Osteocyte (in vitro differentiated cells): ENCODE measurements at regions not wholly inside any gene's neighbourhood (a gene's known extent, or its start where the extent isn't known, plus 50 kb on each side); places are given as distances from the start of the nearest gene placed in this dataset.

Experiments
- DNase-seq: peaks from one replicate; pipeline ENCODE4 v3.0.0; 2021; ENCODE audit warnings: mixed read lengths; ENCODE audit not compliant: unreplicated experiment; ENCODE audit errors: extremely low spot score
- H3K27ac Mint-ChIP-seq: one replicate; pipeline ENCODE4 v1.8.0; 2021; ENCODE audit warnings: mild to moderate bottlenecking, mixed read lengths; ENCODE audit not compliant: unreplicated experiment
- H3K27me3 Mint-ChIP-seq: one replicate; pipeline ENCODE4 v1.8.0; 2021; ENCODE audit warnings: mixed read lengths; ENCODE audit not compliant: unreplicated experiment
- H3K36me3 Mint-ChIP-seq: one replicate; pipeline ENCODE4 v1.8.0; 2021; ENCODE audit warnings: mixed read lengths; ENCODE audit not compliant: unreplicated experiment
- H3K4me1 Mint-ChIP-seq: one replicate; pipeline ENCODE4 v1.8.0; 2021; ENCODE audit warnings: mixed read lengths; ENCODE audit not compliant: unreplicated experiment
- H3K4me3 Mint-ChIP-seq: one replicate; pipeline ENCODE4 v1.8.0; 2021; ENCODE audit warnings: mild to moderate bottlenecking, moderate library complexity, mixed read lengths; ENCODE audit not compliant: unreplicated experiment
- H3K9me3 Mint-ChIP-seq: one replicate; pipeline ENCODE4 v1.8.0; 2021; ENCODE audit warnings: mixed read lengths; ENCODE audit not compliant: unreplicated experiment
- CTCF ChIP-seq: fragments of 200-600 bp; sonication (generic); IDR thresholded peaks from 2 replicates; pipeline ENCODE4 v1.5.0; 2021; ENCODE audit warnings: antibody characterized with exemption, mild to moderate bottlenecking, moderate library complexity

- H3K27ac Mint-ChIP-seq, result no peak overlapping the region
- no peaks in the 10 kb centered on the region for H3K4me1 Mint-ChIP-seq
- H3K9me3 Mint-ChIP-seq, result no peaks in the 10 kb centered on the region
- no peak for TF ChIP-seq CTCF
- H3K4me3 Mint-ChIP-seq, result no peak overlapping the region
- no peaks in the 10 kb centered on the region for H3K27me3 Mint-ChIP-seq
- DNase-seq, result no peak
- H3K36me3 Mint-ChIP-seq, result no peaks in the 10 kb centered on the region
These were observed 266.4 kb downstream of the KCNA4 start for GRCh38 chr11:29750392-29750791.

- no peak overlapping the region for H3K4me3 Mint-ChIP-seq
- no peaks in the 10 kb centered on the region for H3K27me3 Mint-ChIP-seq
- no peak overlapping the region for H3K27ac Mint-ChIP-seq
- no peaks in the 10 kb centered on the region for H3K36me3 Mint-ChIP-seq
- DNase-seq, result no peak
- no peak for TF ChIP-seq CTCF
- no peaks in the 10 kb centered on the region for H3K4me1 Mint-ChIP-seq
- H3K9me3 Mint-ChIP-seq, result no peaks in the 10 kb centered on the region
These were observed 282.5 kb downstream of the KCNA4 start for GRCh38 chr11:29734287-29734686.

- no peaks in the 10 kb centered on the region for H3K36me3 Mint-ChIP-seq
- H3K27me3 Mint-ChIP-seq, result no peaks in the 10 kb centered on the region
- H3K4me1 Mint-ChIP-seq, result no peaks in the 10 kb centered on the region
- H3K4me3 Mint-ChIP-seq, result no peak overlapping the region
- TF ChIP-seq CTCF, result no peak
- no peak overlapping the region for H3K27ac Mint-ChIP-seq
- peaks cover 4% of the 10 kb centered on the region for H3K9me3 Mint-ChIP-seq
- DNase-seq, result no peak
These were observed 303.0 kb downstream of the KCNA4 start for GRCh38 chr11:29713831-29714320.

GRCh38 chr11:29712616-29713015, 304.2 kb downstream of the KCNA4 start:
- no peak for TF ChIP-seq CTCF
- peaks cover 4% of the 10 kb centered on the region for H3K9me3 Mint-ChIP-seq
- no peak overlapping the region for H3K27ac Mint-ChIP-seq
- H3K36me3 Mint-ChIP-seq, result no peaks in the 10 kb centered on the region
- H3K4me1 Mint-ChIP-seq, result no peaks in the 10 kb centered on the region
- DNase-seq, result no peak
- H3K4me3 Mint-ChIP-seq, result no peak overlapping the region
- no peaks in the 10 kb centered on the region for H3K27me3 Mint-ChIP-seq

GRCh38 chr11:29707924-29708323, 308.9 kb downstream of the KCNA4 start:
- H3K27me3 Mint-ChIP-seq, result peaks cover 3% of the 10 kb centered on the region
- no peak for TF ChIP-seq CTCF
- H3K4me1 Mint-ChIP-seq, result no peaks in the 10 kb centered on the region

More at GRCh38 chr11:29707924-29708323, 308.9 kb downstream of the KCNA4 start:
- Mint-ChIP-seq H3K4me3 (no peak overlapping the region), H3K27ac (no peak overlapping the region), H3K9me3 (no peaks in the 10 kb centered on the region), H3K36me3 (no peaks in the 10 kb centered on the region)
- DNase-seq, result no peak
